IMR-90 (cell line): ENCODE measurements at regions not wholly inside any gene's neighbourhood (a gene's known extent, or its start where the extent isn't known, plus 50 kb on each side); places are given as distances from the start of the nearest gene placed in this dataset.

Source experiments
- MXI1 ChIP-seq: IDR thresholded peaks from 2 replicates; pipeline ENCODE4 v1.6.1; 2012; ENCODE audit warnings: low read depth, mild to moderate bottlenecking, low read length, moderate library complexity, borderline replicate concordance
- TF ChIP-seq, protein P1 (sequence below): conservative IDR thresholded peaks from 2 replicates; pipeline ENCODE4 v1.5.1; 2012; ENCODE audit warnings: mild to moderate bottlenecking, low read depth, low read length, improper control_type of control experiment

DNA sequence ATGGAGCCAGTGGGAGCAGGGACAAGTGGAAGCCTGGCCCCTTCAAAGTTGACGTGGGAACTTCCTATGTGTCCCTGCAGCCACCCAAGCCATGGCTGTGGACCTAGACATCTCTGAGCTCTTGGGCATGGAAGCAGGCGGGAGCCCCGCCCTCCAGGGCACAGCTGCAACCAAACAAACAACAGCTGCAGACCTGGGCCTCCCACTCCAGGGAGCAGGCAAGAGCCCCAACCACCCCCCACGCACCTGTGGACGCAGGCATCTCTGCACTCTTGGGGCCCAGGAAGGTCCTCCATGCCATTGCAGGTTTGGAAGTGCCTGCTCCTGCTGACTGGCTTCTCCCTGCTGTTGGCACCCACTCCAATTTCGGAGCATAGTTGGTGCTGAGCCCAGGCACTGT, 118.6 kb downstream of the ZMAT1 start:
- TF ChIP-seq, protein P1, sequence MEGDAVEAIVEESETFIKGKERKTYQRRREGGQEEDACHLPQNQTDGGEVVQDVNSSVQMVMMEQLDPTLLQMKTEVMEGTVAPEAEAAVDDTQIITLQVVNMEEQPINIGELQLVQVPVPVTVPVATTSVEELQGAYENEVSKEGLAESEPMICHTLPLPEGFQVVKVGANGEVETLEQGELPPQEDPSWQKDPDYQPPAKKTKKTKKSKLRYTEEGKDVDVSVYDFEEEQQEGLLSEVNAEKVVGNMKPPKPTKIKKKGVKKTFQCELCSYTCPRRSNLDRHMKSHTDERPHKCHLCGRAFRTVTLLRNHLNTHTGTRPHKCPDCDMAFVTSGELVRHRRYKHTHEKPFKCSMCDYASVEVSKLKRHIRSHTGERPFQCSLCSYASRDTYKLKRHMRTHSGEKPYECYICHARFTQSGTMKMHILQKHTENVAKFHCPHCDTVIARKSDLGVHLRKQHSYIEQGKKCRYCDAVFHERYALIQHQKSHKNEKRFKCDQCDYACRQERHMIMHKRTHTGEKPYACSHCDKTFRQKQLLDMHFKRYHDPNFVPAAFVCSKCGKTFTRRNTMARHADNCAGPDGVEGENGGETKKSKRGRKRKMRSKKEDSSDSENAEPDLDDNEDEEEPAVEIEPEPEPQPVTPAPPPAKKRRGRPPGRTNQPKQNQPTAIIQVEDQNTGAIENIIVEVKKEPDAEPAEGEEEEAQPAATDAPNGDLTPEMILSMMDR, result no peak
- no peak for TF ChIP-seq MXI1
